ENCODE measurements at regions not wholly inside any gene's neighbourhood (a gene's known extent, or its start where the extent isn't known, plus 50 kb on each side); places are given as distances from the start of the nearest gene placed in this dataset.

- TF ChIP-seq POLR2A (IDR thresholded peaks at IDR 0.05; ENCODE audit: low read depth, low read length) (no peak), JUN (IDR thresholded peaks at IDR 0.05; ENCODE audit: borderline replicate concordance, insufficient read depth, insufficient read length, low read depth) (no peak), EZH2 (IDR thresholded peaks at IDR 0.05; ENCODE audit: borderline replicate concordance, low read depth, low read length, severe bottlenecking) (no peak), FOS (IDR thresholded peaks at IDR 0.05; ENCODE audit: borderline replicate concordance, insufficient read depth, low read length) (no peak)
- TF ChIP-seq, protein P1, sequence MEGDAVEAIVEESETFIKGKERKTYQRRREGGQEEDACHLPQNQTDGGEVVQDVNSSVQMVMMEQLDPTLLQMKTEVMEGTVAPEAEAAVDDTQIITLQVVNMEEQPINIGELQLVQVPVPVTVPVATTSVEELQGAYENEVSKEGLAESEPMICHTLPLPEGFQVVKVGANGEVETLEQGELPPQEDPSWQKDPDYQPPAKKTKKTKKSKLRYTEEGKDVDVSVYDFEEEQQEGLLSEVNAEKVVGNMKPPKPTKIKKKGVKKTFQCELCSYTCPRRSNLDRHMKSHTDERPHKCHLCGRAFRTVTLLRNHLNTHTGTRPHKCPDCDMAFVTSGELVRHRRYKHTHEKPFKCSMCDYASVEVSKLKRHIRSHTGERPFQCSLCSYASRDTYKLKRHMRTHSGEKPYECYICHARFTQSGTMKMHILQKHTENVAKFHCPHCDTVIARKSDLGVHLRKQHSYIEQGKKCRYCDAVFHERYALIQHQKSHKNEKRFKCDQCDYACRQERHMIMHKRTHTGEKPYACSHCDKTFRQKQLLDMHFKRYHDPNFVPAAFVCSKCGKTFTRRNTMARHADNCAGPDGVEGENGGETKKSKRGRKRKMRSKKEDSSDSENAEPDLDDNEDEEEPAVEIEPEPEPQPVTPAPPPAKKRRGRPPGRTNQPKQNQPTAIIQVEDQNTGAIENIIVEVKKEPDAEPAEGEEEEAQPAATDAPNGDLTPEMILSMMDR (IDR thresholded peaks at IDR 0.05; ENCODE audit: extremely low read depth in 1 of 2, insufficient read depth in 1 of 2, low read depth in 1 of 2, low read length in 2 of 2) = no peak
- TF ChIP-seq, protein P2, sequence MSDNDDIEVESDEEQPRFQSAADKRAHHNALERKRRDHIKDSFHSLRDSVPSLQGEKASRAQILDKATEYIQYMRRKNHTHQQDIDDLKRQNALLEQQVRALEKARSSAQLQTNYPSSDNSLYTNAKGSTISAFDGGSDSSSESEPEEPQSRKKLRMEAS (IDR thresholded peaks at IDR 0.05; ENCODE audit: insufficient read depth, insufficient read length) = no peak
Measured at GRCh38 chr16:80105751-80106150, 435.0 kb upstream of the DYNLRB2 start.

Data from endothelial cell of umbilical vein (primary cell).